ENCODE measurements at regions not wholly inside any gene's neighbourhood (a gene's known extent, or its start where the extent isn't known, plus 50 kb on each side); places are given as distances from the start of the nearest gene placed in this dataset.
A peak's percentile ranks its signal among the peaks of the same experiment; 100 is the strongest.

DNA sequence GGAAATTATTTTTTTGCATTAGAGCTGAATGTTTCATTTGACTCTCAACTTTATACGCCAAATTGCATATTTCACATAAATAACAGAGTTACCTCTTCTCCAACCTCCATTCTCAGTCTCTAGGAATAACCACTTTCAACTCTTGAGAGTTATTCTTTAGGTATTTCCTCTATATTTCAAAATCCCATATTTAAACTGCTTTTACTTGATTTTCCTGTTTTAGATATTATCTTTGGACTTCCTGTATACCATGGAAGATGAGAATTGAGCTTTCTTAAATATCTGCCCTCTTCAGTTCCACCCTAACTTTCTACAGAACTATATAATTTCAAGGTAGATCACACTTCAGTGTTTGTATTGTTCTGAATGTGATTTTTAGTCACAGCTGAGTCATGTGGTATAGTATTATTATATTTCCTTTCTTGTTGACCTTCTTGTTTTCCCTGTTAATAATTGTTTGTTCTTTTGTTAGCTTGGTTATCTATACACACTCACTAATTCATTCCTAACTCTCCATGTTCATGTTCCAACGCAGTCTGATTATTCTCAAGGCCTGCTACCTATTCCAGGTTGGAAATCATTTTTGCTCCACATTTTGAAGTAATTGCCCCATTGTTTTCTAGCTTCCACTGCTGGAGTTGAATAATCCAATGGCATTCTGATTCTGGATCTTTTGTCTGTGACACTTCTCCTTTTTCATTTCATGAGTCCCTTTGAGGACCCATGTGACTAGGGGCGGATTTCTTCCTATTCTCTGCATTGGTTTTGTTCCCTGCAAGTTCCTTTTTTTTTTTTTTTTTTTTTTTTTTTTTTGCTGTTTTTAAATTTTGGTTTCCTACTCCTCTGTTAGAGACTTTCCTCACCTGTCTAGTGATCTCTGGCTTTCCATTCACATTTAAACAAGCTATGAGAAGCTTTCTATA lies 156.8 kb upstream of the RBMS1 start:
- H3K27ac ChIP-seq = peak overlapping the region in 1 of 8 donors; percentile 58
- TF ChIP-seq CTCF (IDR thresholded peaks at IDR 0.05 in 8 of 11, conservative IDR thresholded peaks at IDR 0.05 in 3 of 11) (no peak), POLR2AphosphoS5 (IDR thresholded peaks at IDR 0.05) (no peak), POLR2A (IDR thresholded peaks at IDR 0.05) (no peak)
- H3K9me3 ChIP-seq = no peaks in the 10 kb centered on the region
- DNase-seq = no peak
- no peaks in the 10 kb centered on the region for H3K27me3 ChIP-seq (replicated peaks in 1 of 7)
- no peak overlapping the region for H3K4me3 ChIP-seq
- H3K4me1 ChIP-seq = peaks cover 8 to 35% (median 16%) of the 10 kb centered on the region in 6 donors
- 29 to 55% (median 45%) methylated on average over 3 of the region's 3 CpGs for WGBS, 5 donors
- no peaks in the 10 kb centered on the region for H3K36me3 ChIP-seq
- intact Hi-C loops (cut with DNase I; ENCODE audit: low total_unique reads) = no loop called here

GRCh38 chr2:160651416-160652200 lies 158.0 kb upstream of the RBMS1 start:
- DNase-seq = no peak
- TF ChIP-seq CTCF (IDR thresholded peaks at IDR 0.05 in 8 of 11, conservative IDR thresholded peaks at IDR 0.05 in 3 of 11) (no peak), POLR2A (IDR thresholded peaks at IDR 0.05) (no peak), POLR2AphosphoS5 (IDR thresholded peaks at IDR 0.05) (no peak)
- intact Hi-C loops (cut with DNase I; ENCODE audit: low total_unique reads) = no loop called here
- Histone ChIP-seq H3K4me1 (peaks cover 8 to 35% (median 16%) of the 10 kb centered on the region in 6 donors), H3K4me3 (no peak overlapping the region), H3K36me3 (no peaks in the 10 kb centered on the region), H3K9me3 (no peaks in the 10 kb centered on the region), H3K27ac (peak overlapping the region in 4 of 8 donors; percentile 22 to 58 (median 36)), H3K27me3 (replicated peaks in 1 of 7) (peaks cover 0 to 9% (median 0%) of the 10 kb centered on the region in 7 donors)
- WGBS, 5 donors = 59 to 71% (median 67%) methylated on average over 4 of the region's 4 CpGs

- TF ChIP-seq POLR2AphosphoS5 (IDR thresholded peaks at IDR 0.05) (peak in 1 of 3 donors; percentile 42), CTCF (IDR thresholded peaks at IDR 0.05 in 8 of 11, conservative IDR thresholded peaks at IDR 0.05 in 3 of 11) (no peak), POLR2A (IDR thresholded peaks at IDR 0.05) (no peak)
- Histone ChIP-seq H3K27me3 (replicated peaks in 1 of 7) (peaks cover 0 to 9% (median 0%) of the 10 kb centered on the region in 7 donors), H3K36me3 (no peaks in the 10 kb centered on the region), H3K27ac (peak overlapping the region in 4 of 8 donors; percentile 22 to 58 (median 36)), H3K4me3 (no peak overlapping the region), H3K9me3 (no peaks in the 10 kb centered on the region), H3K4me1 (peaks cover 8 to 35% (median 16%) of the 10 kb centered on the region in 6 donors)
- intact Hi-C loops (cut with DNase I; ENCODE audit: low total_unique reads) = no loop called here
- 13 to 24% (median 18%) methylated on average over 5 of the region's 5 CpGs for WGBS, 5 donors
- peak; percentile 78 for DNase-seq
Measured at GRCh38 chr2:160652236-160652635, 158.6 kb upstream of the RBMS1 start.
